ENCODE measurements at regions not wholly inside any gene's neighbourhood (a gene's known extent, or its start where the extent isn't known, plus 50 kb on each side); places are given as distances from the start of the nearest gene placed in this dataset.

DNA sequence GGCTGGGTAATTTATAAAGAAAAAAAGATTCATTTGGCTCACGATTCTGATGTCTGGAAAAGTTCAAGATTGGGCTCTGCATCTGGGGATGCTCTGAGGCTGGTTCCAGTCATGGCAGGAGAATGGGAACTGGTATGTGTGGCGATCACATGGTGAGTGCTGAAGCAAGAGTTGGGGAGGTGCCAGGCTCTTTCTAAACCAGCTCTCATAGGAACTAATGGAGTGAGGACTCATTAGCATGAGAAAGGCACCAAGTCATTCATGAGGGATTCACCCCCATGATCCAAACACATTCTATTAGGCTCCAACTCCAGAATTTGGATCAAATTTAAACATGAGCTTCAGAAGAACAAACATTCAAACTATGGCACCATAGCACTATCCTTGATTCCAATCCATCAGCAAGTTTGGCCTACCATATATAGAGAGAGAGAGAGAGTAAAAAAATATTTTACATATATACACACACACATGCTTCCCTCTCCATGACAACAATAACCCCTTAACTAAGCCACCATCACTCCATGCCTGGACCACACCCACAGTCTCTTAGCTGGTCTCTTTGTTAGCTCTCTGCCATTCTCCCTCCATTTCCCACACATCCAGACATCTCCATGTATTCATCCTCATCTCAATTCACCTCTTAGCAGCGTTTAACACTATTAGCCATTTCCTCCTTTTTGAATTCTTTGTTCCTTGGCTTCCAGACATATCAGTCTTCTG lies 57.9 kb downstream of the NPY start:
- no peak for FAIRE-seq
- DNase-seq (ENCODE audit: insufficient read length, low spot score), result no peak
- TF ChIP-seq, protein P1, sequence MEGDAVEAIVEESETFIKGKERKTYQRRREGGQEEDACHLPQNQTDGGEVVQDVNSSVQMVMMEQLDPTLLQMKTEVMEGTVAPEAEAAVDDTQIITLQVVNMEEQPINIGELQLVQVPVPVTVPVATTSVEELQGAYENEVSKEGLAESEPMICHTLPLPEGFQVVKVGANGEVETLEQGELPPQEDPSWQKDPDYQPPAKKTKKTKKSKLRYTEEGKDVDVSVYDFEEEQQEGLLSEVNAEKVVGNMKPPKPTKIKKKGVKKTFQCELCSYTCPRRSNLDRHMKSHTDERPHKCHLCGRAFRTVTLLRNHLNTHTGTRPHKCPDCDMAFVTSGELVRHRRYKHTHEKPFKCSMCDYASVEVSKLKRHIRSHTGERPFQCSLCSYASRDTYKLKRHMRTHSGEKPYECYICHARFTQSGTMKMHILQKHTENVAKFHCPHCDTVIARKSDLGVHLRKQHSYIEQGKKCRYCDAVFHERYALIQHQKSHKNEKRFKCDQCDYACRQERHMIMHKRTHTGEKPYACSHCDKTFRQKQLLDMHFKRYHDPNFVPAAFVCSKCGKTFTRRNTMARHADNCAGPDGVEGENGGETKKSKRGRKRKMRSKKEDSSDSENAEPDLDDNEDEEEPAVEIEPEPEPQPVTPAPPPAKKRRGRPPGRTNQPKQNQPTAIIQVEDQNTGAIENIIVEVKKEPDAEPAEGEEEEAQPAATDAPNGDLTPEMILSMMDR (IDR thresholded peaks at IDR 0.05; ENCODE audit: insufficient read depth, missing control alignments), result no peak

DNA sequence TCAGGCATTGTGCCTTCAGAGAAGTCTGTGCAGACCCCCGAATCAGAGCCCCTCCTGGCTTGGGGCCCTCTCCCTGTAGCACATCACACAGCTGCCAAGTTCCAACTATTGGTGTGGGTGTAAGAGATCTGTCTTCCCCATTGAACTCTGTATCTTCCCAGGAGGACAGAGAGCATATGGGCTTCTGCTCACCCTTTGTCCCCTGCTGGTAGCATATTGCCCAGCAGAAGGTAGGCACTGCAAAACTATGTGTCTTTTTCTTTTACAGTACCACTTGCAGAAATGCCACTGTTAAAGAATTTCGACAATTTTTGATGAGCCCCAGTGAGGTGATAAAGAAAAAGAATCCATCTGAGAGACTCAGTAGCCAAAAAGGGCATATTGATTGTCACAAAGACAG lies 59.6 kb downstream of the NPY start:
- TF ChIP-seq, protein P1 (IDR thresholded peaks at IDR 0.05; ENCODE audit: insufficient read depth, missing control alignments), result no peak
- DNase-seq (ENCODE audit: insufficient read length, low spot score) (no peak), FAIRE-seq (no peak)

DNA sequence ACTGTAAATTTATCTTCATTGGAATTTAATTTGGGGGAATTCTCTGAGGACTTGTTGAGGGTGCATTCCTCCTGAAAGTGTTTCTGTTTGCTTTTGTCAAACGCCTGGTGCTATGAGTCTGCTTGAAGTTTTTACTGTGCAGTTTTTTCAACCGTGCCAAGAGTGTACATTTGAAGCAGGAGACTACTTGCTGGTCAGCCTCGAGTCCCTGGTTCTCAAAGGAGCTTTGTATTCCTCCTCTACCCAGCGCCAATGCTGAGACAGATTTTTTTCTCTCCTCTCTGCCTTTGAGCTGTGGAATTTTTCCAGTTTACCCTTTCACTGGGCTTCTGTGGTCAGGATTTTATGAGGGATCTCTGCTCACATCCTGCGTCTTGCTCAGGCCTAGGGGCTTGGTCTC lies 62.1 kb downstream of the NPY start:
- no peak for FAIRE-seq
- TF ChIP-seq, protein P1 (IDR thresholded peaks at IDR 0.05; ENCODE audit: insufficient read depth, missing control alignments), result no peak
- DNase-seq (ENCODE audit: insufficient read length, low spot score), result no peak

DNA sequence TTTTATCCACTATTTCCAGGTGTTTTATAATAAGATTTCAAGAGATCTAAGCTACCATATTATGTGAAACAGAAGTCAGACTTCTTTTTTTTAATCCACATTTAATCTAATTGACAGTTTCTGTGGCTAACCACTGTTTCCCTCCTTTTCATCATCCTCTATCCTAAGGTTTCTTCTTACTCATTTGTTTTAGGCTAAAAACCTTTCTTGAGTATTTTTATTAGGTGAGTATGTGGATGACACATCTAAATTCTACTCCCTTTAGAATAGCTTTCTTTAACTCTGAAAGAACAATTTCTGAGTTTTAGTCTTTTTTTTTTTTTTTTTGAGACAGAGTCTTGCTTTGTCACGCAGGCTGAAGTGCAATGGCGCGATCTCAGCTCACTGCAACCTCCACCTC lies 62.7 kb downstream of the NPY start:
- TF ChIP-seq, protein P1 (IDR thresholded peaks at IDR 0.05; ENCODE audit: insufficient read depth, missing control alignments), result no peak
- no peak for DNase-seq (ENCODE audit: insufficient read length, low spot score)
- FAIRE-seq, result no peak

DNA sequence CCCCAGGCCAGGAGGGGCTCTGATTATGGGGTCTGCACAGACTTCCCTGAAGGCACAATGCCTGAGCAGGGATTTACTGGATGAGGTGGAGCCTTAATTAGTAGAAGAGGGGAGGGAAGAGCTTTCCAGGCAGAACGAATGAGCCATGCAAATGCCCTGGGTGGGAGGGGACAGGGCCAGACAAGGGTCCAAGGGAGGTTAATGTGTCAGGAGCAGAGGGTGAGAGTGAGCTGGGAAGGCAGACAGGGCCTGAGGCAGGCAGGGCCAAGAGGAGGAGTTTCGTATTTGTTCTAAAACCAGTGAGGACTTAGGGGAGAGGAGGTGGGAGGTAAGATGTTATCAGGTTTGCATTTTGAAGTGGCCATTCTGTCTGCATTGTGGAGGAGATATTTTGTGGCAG lies 65.3 kb downstream of the NPY start:
- no peak for FAIRE-seq
- TF ChIP-seq, protein P1 (IDR thresholded peaks at IDR 0.05; ENCODE audit: insufficient read depth, missing control alignments), result no peak

DNA sequence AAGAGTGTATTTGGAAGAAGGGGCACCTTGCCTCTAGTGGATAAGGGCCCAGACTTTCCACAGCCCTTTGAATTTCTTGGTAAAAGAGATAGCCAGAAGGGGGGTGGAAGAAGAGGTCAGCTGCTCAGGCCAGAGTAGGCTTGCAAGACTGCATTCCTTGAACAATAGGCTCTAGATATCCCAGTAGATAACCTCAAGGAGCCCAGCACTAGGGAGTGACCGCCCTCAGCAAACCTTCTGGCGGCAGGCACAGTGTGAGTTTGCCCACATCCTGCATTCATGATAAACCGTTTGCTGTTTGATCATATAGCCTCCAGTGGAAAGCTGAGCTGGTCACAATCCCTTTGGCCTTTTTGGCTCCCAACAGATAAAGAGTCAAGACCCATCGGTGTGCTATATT lies 70.5 kb downstream of the NPY start:
- FAIRE-seq (no peak), DNase-seq (ENCODE audit: insufficient read length, low spot score) (no peak)
- TF ChIP-seq, protein P1 (IDR thresholded peaks at IDR 0.05; ENCODE audit: insufficient read depth, missing control alignments), result no peak

More for the DNA sequence above, 65.3 kb downstream of the NPY start:
- DNase-seq (ENCODE audit: insufficient read length, low spot score), result no peak

DNA sequence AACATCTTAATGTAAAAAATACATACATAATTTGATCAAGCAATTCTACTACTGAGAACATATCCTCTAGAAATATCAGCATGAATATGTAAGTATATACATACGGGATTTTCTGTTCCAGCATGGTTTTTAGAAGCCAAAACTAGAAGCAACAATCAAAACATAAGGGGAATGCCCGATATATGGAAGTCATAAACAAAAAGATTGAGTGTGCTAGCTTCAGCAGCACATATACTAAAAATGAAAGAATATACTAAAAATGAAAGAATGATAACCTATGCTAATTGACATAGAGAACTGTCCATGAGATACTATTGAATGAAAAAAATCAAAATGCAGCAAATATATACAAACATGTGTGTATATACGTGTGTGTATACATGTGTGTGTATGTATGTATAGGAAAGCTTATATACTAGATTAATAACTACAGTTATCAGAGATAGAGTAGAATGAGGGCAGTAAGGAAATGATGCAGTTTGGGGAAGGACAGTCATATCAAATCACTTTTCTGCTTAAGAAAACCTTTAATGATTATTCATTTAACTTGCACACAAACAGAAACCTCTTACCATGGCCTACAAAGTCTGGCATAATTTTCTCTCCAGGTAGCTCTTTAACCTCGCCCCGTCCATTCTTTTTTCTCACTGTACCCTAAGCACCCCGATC lies 72.9 kb downstream of the NPY start:
- TF ChIP-seq, protein P1 (IDR thresholded peaks at IDR 0.05; ENCODE audit: insufficient read depth, missing control alignments), result no peak
- DNase-seq (ENCODE audit: insufficient read length, low spot score), result no peak
- no peak for FAIRE-seq
